GM12891 (cell line): ENCODE measurements at regions not wholly inside any gene's neighbourhood (a gene's known extent, or its start where the extent isn't known, plus 50 kb on each side); places are given as distances from the start of the nearest gene placed in this dataset.

Source experiments
- PAX5 ChIP-seq: IDR thresholded peaks from 2 replicates; pipeline ENCODE4 v1.6.1; 2011; ENCODE audit warnings: low read length, moderate library complexity, mild to moderate bottlenecking; ENCODE audit not compliant: insufficient read depth, severe bottlenecking
- POLR2A ChIP-seq: IDR thresholded peaks from 2 replicates; pipeline ENCODE4 v1.6.1; 2011; ENCODE audit warnings: low read depth, low read length, control low read depth
- POLR2AphosphoS5 ChIP-seq: IDR thresholded peaks from 2 replicates; pipeline ENCODE4 v1.6.1; 2011; ENCODE audit warnings: low read depth, low read length, control low read depth
- POU2F2 ChIP-seq: IDR thresholded peaks from 2 replicates; pipeline ENCODE4 v1.6.1; 2011; ENCODE audit warnings: low read depth, mild to moderate bottlenecking, control low read depth, low read length, moderate library complexity
- SPI1 ChIP-seq: IDR thresholded peaks from 2 replicates; pipeline ENCODE4 v1.6.1; 2011; ENCODE audit warnings: low read depth, low read length, control low read depth
- TAF1 ChIP-seq: IDR thresholded peaks from 2 replicates; pipeline ENCODE4 v1.6.1; 2011; ENCODE audit warnings: low read depth, low read length, control low read depth

DNA sequence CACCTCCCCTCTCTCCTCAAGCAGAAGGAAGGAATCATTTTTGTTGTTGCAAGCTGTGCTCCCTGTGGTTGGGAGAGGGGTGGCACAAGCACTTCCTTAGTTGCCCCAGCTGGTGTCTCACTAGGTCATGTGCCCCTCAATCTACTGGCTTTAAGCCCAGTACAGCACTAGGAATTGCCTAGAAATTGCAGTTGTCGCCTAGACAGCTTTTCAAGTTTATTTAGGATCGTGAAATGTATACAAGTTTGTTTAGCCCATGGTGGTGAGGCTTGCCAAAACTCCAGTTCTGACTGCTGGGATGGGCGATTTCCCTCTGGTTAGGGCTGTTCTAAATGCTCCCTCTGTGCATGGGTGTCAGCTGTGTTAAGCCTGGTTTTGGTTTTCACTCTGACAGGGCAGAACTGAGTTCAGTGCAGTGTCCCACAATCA, 126.8 kb upstream of the ZNF644 start:
- TF ChIP-seq SPI1 (no peak), POLR2A (no peak), POLR2AphosphoS5 (no peak), TAF1 (no peak), POU2F2 (no peak), PAX5 (no peak)
